ENCODE measurements at regions not wholly inside any gene's neighbourhood (a gene's known extent, or its start where the extent isn't known, plus 50 kb on each side); places are given as distances from the start of the nearest gene placed in this dataset.
"Not testable (repeated sequence)": the region's sequence is repeated elsewhere in the genome, so short reads cannot be mapped to it uniquely, and the experiment has no call there.

DNA sequence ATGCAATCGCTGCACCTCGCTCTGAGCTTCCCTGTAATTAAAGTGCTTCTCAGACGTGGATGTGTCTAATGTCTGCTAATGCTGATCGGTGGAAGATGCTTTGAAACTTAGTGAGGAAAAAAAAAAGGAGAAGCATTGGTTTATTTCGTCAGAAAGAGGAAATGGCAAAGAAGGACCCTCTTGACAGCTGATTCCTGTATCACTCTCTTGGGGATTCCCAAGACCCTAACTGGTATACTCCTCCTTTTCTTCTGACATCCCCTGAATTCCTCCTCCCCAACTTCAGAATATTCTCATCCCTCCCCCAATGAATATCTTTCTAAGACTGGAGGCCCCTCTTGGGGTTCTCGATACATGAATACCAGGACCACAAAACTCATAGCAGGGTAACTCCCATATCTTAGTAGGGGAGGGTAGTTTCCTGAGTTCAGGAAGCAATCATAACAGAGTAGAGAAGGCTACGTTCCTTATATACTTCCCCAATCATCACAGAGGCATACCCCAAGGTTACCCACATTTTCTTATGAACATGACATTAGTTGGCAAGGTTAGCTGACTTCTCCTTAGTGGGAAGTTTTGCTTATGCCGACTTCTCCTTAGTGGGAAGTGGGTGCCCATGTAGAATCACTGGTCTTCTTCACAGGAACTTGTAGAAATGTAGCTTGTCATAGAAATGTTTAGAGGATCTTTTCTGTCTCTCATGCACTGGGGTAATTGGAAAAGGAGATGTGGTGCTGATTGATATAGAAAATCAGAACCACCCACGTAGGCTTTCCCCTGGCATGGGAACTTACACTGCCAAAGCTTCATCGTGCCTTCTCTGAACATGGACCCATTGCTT is 63.8 kb upstream of the ATXN1 start:
- peak; percentile 49 for DNase-seq (ENCODE audit: low spot score)

DNA sequence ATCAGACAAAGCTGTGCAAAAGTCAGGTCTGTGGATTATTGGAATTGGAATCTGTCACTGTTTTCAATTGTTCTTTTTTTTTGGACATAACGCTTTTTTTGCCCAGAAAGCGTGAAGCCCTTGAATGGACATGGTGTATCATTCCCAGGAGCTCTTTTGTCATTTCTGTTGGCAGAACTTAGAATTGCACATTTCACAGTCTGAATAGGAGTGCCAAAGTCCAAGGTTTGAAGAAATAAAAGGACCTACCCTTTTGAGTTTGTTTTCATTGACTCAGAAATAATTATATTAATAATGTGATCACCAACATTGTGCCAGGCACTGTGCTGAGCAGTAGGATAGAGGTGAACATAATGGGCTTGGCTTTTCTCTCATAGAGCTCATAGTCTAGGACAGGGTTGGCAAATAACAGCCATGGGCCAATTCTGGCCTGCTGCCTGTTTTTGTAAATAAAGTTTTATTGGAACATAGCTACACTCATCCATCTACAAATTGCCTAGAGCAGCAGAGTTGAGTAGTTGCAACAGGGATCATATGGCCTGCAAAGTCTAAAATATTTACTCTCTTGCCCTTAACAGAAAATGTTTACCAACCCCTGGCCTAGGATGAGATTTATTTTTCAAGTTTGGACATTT is 62.6 kb upstream of the ATXN1 start:
- DNase-seq (ENCODE audit: low spot score): no peak

- no peak for DNase-seq (ENCODE audit: low spot score)
These were observed 61.9 kb upstream of the ATXN1 start for GRCh38 chr6:16822975-16823717.

- DNase-seq (ENCODE audit: low spot score): no peak
These were observed 61.3 kb upstream of the ATXN1 start for GRCh38 chr6:16822529-16822928.

- no peak for DNase-seq (ENCODE audit: low spot score)
These were observed 60.6 kb upstream of the ATXN1 start for GRCh38 chr6:16821834-16822264.

DNA sequence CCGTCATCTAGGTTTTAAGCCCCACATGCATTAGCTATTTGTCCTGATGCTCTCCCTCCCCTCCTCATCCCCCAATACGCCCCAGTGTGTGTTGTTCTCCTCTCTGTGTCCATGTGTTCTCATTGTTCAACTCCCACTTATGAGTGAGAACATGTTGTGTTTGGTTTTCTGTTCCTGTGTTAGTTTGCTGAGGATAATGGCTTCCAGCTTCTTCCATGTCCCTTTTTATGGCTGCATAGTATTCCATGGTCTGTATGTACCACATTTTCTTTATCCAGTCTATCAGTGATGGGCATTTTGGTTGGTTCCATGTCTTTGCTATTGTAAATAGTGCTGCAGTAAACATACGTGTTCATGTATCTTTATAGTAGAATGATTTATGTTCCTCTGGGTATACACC is 59.0 kb upstream of the ATXN1 start:
- not testable (repeated sequence) for DNase-seq (ENCODE audit: low spot score)

DNA sequence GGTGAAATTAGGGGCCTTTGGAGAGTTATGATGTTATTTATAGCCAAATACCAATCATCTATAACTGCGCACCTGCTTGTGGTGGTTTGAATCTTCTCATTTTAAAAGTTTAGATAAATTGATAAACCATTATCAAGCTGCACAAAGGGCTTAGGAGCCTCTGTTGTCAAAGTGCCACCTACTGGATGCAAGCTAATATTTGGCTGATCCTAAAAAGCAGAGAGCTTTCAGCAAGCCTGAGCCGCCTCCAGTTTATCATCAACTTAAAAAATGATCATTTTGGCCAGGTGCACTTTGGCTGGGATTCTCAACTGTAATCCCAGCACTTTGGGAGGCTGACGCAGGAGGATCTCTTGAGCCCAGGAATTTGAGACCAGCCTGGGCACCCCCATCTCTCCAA is 58.5 kb upstream of the ATXN1 start:
- DNase-seq (ENCODE audit: low spot score): no peak

DNA sequence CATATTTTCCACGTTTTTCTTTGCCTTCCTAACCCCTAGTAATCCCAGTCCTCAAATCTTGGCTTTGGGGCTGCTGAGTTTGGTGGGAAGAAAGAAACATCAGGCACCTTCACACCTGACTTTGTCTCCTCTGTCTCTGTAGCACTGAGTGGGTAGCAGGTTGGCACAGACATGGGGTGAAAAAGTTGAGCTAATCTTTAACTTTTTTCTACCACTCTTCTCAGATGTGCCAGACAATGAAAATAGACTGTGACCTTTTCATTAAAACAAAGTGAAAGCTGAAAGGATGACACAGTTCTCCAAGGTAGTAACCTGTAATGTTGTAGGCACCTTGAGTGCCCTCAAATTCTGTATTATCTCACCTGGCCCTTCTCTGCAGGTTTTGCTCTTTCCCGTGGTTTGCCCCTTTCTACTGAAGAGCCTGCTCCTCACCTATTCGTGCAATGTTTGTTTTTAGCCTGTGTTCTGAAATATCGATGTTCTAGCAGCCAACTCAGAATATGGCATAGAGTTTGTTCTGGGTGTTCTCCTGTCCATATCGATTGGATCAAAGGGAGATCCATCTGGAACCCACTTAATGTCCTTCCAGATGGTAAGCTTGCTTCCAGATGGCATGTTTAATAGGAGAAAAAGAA is 57.8 kb upstream of the ATXN1 start:
- DNase-seq (ENCODE audit: low spot score): no peak

- no peak for DNase-seq (ENCODE audit: low spot score)
These were observed 56.3 kb upstream of the ATXN1 start for GRCh38 chr6:16817594-16817993.

GRCh38 chr6:16816891-16817290 is 55.6 kb upstream of the ATXN1 start:
- DNase-seq (ENCODE audit: low spot score): no peak

- no peak for DNase-seq (ENCODE audit: low spot score)
These were observed 51.7 kb upstream of the ATXN1 start for GRCh38 chr6:16812993-16813392.

- no peak for DNase-seq (ENCODE audit: low spot score)
These were observed 50.2 kb upstream of the ATXN1 start for GRCh38 chr6:16811277-16811979.
